Caco-2 (cell line): ENCODE measurements at regions not wholly inside any gene's neighbourhood (a gene's known extent, or its start where the extent isn't known, plus 50 kb on each side); places are given as distances from the start of the nearest gene placed in this dataset.

Source experiments
- BruUV-seq: library from RNA; stranded (reverse); fragments of 400-500 nt; replicated peaks from 2 replicates; lab custom pipeline; 2021; lab: Mats Ljungman, UMichigan
- CTCF ChIA-PET: fragments of 300-600 bp; sonication (Branson Sonifier 250); formaldehyde crosslinking; loops from one replicate; lab custom pipeline; 2022; ENCODE audit warnings: antibody characterized with exemption; lab: Charles Lee
- POLR2A ChIA-PET: fragments of 300-600 bp; sonication (Branson Sonifier 250); formaldehyde crosslinking; loops from one replicate; lab custom pipeline; 2022; ENCODE audit warnings: antibody characterized with exemption; lab: Charles Lee
- DNase-seq, 2 experiments: peaks; one replicate each; pipeline versions ENCODE4 v3.0.0 to v3.0.0-alpha.2; 2020 to 2022
- H3K27me3 ChIP-seq: replicated peaks from 2 replicates; pipeline ENCODE4 v1.6.0; 2011; ENCODE audit warnings: low read length; ENCODE audit not compliant: control insufficient read depth, insufficient read depth
- H3K36me3 ChIP-seq: 2 replicates; pipeline ENCODE4 v1.5.1; 2011; ENCODE audit warnings: low read length; ENCODE audit not compliant: control insufficient read depth, insufficient read depth
- H3K4me1 ChIP-seq: fragments of 250-450 bp; sonication (Bioruptor Pico); 2 replicates; pipeline ENCODE4 v1.5.1; 2020; ENCODE audit warnings: mild to moderate bottlenecking
- H3K4me3 ChIP-seq: 2 replicates; pipeline ENCODE4 v1.5.1; 2011; ENCODE audit warnings: low read depth, mild to moderate bottlenecking, control low read depth, low read length
- H3K9me3 ChIP-seq: fragments of 250-450 bp; sonication (Bioruptor Pico); 2 replicates; pipeline ENCODE4 v1.5.1; 2020; ENCODE audit warnings: mild to moderate bottlenecking, moderate library complexity
- H3K27ac Mint-ChIP-seq: one replicate; pipeline ENCODE4 v1.8.0; 2022; ENCODE audit warnings: mixed read lengths; ENCODE audit not compliant: unreplicated experiment
- H3K27me3 Mint-ChIP-seq: one replicate; pipeline ENCODE4 v1.8.0; 2022; ENCODE audit warnings: mixed read lengths; ENCODE audit not compliant: insufficient read depth, unreplicated experiment
- H3K36me3 Mint-ChIP-seq: one replicate; pipeline ENCODE4 v1.8.0; 2022; ENCODE audit warnings: mild to moderate bottlenecking, mixed read lengths; ENCODE audit not compliant: insufficient read depth, unreplicated experiment
- H3K4me1 Mint-ChIP-seq: one replicate; pipeline ENCODE4 v1.8.0; 2022; ENCODE audit warnings: low read depth, mixed read lengths; ENCODE audit not compliant: unreplicated experiment
- H3K4me3 Mint-ChIP-seq: one replicate; pipeline ENCODE4 v1.8.0; 2022; ENCODE audit warnings: mild to moderate bottlenecking, moderate library complexity, mixed read lengths; ENCODE audit not compliant: unreplicated experiment
- H3K9me3 Mint-ChIP-seq: one replicate; pipeline ENCODE4 v1.8.0; 2022; ENCODE audit warnings: mixed read lengths; ENCODE audit not compliant: unreplicated experiment
- intact Hi-C: fragments of 100-400 bp; cut with micrococcal nuclease; formaldehyde crosslinking; loops from one replicate; pipeline ENCODE4 v1.10.0; 2022; ENCODE audit not compliant: unreplicated experiment
- TF ChIP-seq, protein P1 (sequence below), 2 experiments: fragments of 200-600 bp in 1 of 2; IDR thresholded peaks; 1 replicate in 1 of 2; 2 replicates in 1 of 2; pipeline versions ENCODE4 v1.5.1 to v1.8.0; 2011 to 2022; ENCODE audit warnings: antibody characterized with exemption in 1 of 2, control low read depth in 1 of 2, inconsistent platforms in 1 of 2, low read depth in 1 of 2, low read length in 1 of 2, mild to moderate bottlenecking in 1 of 2, moderate library complexity in 1 of 2; ENCODE audit not compliant: insufficient read depth in 1 of 2, severe bottlenecking in 1 of 2, unreplicated experiment in 1 of 2

DNA sequence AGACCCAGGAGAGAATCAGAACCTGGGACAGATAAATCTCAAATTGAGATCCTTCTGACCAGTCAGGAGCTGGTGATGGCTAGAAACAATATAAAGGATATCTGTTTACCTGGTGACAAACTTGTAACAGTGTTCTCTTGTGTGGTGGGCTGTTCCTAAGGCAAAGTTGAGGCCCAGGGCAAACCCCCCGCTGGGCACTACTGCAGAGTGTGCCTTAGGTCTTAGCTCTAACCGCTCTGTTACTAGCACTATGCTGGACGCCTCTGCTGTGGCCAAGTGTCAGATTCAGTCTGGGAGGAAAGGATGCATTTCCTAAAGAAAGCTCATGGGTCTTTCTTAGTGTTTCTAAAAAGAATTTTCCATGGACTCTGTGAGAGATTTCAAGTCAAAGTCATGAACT is 146.5 kb upstream of the MEIS2 start:
- Mint-ChIP-seq H3K4me3 (no peak overlapping the region), H3K9me3 (no peaks in the 10 kb centered on the region), H3K27ac (no peak overlapping the region), H3K27me3 (no peaks in the 10 kb centered on the region), H3K36me3 (no peaks in the 10 kb centered on the region), H3K4me1 (peaks cover 7% of the 10 kb centered on the region)
- Histone ChIP-seq H3K4me3 (no peak overlapping the region), H3K36me3 (no peaks in the 10 kb centered on the region), H3K4me1 (peaks cover 12% of the 10 kb centered on the region), H3K27me3 (no peaks in the 10 kb centered on the region), H3K9me3 (no peaks in the 10 kb centered on the region)
- ChIA-PET CTCF (no interaction called here), POLR2A (no interaction called here)
- BruUV-seq: no TSS peak
- TF ChIP-seq, protein P1, sequence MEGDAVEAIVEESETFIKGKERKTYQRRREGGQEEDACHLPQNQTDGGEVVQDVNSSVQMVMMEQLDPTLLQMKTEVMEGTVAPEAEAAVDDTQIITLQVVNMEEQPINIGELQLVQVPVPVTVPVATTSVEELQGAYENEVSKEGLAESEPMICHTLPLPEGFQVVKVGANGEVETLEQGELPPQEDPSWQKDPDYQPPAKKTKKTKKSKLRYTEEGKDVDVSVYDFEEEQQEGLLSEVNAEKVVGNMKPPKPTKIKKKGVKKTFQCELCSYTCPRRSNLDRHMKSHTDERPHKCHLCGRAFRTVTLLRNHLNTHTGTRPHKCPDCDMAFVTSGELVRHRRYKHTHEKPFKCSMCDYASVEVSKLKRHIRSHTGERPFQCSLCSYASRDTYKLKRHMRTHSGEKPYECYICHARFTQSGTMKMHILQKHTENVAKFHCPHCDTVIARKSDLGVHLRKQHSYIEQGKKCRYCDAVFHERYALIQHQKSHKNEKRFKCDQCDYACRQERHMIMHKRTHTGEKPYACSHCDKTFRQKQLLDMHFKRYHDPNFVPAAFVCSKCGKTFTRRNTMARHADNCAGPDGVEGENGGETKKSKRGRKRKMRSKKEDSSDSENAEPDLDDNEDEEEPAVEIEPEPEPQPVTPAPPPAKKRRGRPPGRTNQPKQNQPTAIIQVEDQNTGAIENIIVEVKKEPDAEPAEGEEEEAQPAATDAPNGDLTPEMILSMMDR (IDR thresholded peaks at IDR 0.05; ENCODE audit: insufficient read depth in 1 of 2, low read depth in 1 of 2, low read length in 1 of 2, severe bottlenecking in 1 of 2, unreplicated experiment in 1 of 2): no peak
- no peak for DNase-seq
- intact Hi-C loops: no loop called here

DNA sequence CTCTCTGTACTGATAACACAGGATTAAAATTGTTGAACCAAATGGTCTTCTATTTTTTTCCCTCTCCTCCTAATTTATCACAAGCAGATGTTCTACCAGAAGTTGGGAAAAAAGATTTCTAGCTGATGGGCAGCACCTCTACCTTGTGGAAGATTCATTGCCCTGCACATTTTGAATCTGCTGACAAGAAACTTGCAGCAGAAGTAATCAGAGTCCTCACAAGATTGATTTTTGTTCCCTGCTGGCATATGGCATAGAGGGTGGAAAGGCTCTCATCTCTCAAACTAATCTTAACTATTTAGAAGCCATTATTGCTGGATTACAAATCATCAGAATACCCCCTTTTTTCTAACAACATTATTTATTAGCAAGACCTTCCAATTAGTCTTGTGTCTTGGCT is 148.9 kb upstream of the MEIS2 start:
- TF ChIP-seq, protein P1 (IDR thresholded peaks at IDR 0.05; ENCODE audit: insufficient read depth in 1 of 2, low read depth in 1 of 2, low read length in 1 of 2, severe bottlenecking in 1 of 2, unreplicated experiment in 1 of 2): no peak
- no peaks in the 10 kb centered on the region for H3K27me3 Mint-ChIP-seq
- ChIA-PET POLR2A (no interaction called here), CTCF (no interaction called here)
- Histone ChIP-seq H3K36me3 (no peaks in the 10 kb centered on the region), H3K4me3 (no peak overlapping the region), H3K27me3 (no peaks in the 10 kb centered on the region), H3K9me3 (no peaks in the 10 kb centered on the region), H3K4me1 (peaks cover 17% of the 10 kb centered on the region)
- H3K4me3 Mint-ChIP-seq: no peak overlapping the region
- no peaks in the 10 kb centered on the region for H3K9me3 Mint-ChIP-seq
- DNase-seq: no peak
- H3K27ac Mint-ChIP-seq: no peak overlapping the region
- no peaks in the 10 kb centered on the region for H3K36me3 Mint-ChIP-seq
- no TSS peak for BruUV-seq
- H3K4me1 Mint-ChIP-seq: peaks cover 7% of the 10 kb centered on the region
- intact Hi-C loops: no loop called here

DNA sequence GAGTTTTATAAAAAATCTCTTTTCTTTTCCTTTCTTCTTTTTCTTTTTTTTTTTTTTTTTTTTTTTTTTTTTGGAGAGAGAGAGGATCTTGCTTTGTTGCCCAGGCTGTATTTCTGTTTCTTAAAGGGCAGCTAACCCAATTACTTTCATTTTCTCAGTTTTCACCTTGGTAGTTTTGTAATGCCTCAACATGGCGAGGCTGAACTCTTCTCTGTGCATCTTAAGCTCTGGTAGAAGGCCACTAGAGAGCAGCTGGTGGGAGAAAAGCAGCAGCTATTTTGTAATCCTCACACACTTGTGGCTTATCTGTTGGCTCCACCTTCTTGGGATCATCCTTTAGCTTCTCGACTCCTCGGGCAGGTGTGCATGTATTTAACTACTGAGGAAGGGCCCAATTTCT is 152.2 kb upstream of the MEIS2 start:
- ChIA-PET POLR2A (no interaction called here), CTCF (no interaction called here)
- H3K4me1 ChIP-seq: peaks cover 5% of the 10 kb centered on the region
- no TSS peak for BruUV-seq
- no peaks in the 10 kb centered on the region for H3K27me3 ChIP-seq
- H3K4me1 Mint-ChIP-seq: no peaks in the 10 kb centered on the region
- no peaks in the 10 kb centered on the region for H3K9me3 Mint-ChIP-seq
- no peaks in the 10 kb centered on the region for H3K27me3 Mint-ChIP-seq
- no peaks in the 10 kb centered on the region for H3K36me3 ChIP-seq
- DNase-seq: no peak
- intact Hi-C loops: no loop called here
- TF ChIP-seq, protein P1 (IDR thresholded peaks at IDR 0.05; ENCODE audit: insufficient read depth in 1 of 2, low read depth in 1 of 2, low read length in 1 of 2, severe bottlenecking in 1 of 2, unreplicated experiment in 1 of 2): no peak
- H3K27ac Mint-ChIP-seq: no peak overlapping the region
- H3K4me3 Mint-ChIP-seq: no peak overlapping the region
- no peaks in the 10 kb centered on the region for H3K36me3 Mint-ChIP-seq
- H3K9me3 ChIP-seq: no peaks in the 10 kb centered on the region
- H3K4me3 ChIP-seq: no peak overlapping the region
